ENCODE measurements at regions not wholly inside any gene's neighbourhood (a gene's known extent, or its start where the extent isn't known, plus 50 kb on each side); places are given as distances from the start of the nearest gene placed in this dataset.
A peak's percentile ranks its signal among the peaks of the same experiment; 100 is the strongest.

- TF ChIP-seq CTCF (IDR thresholded peaks at IDR 0.05; ENCODE audit: insufficient read depth, low read length, poor library complexity, severe bottlenecking): no peak
- Histone ChIP-seq H3K27me3 (ENCODE audit: control insufficient read depth, insufficient read depth, low read length) (no peaks in the 10 kb centered on the region), H3K36me3 (ENCODE audit: control insufficient read depth, insufficient read depth, low read length) (no peaks in the 10 kb centered on the region), H3K4me3 (ENCODE audit: low read depth, low read length) (no peak overlapping the region)
- no peak for DNase-seq (ENCODE audit: low read depth)
These were observed 160.8 kb upstream of the SEL1L start for GRCh38 chr14:81694419-81694818.

GRCh38 chr14:81709681-81710080, 176.0 kb upstream of the SEL1L start:
- Histone ChIP-seq H3K36me3 (ENCODE audit: control insufficient read depth, insufficient read depth, low read length) (no peaks in the 10 kb centered on the region), H3K4me3 (ENCODE audit: low read depth, low read length) (no peak overlapping the region), H3K27me3 (ENCODE audit: control insufficient read depth, insufficient read depth, low read length) (no peaks in the 10 kb centered on the region)
- TF ChIP-seq CTCF (IDR thresholded peaks at IDR 0.05; ENCODE audit: insufficient read depth, low read length, poor library complexity, severe bottlenecking): no peak
- no peak for DNase-seq (ENCODE audit: low read depth)

GRCh38 chr14:81710232-81710845, 176.7 kb upstream of the SEL1L start:
- H3K4me3 ChIP-seq (ENCODE audit: low read depth, low read length): no peak overlapping the region
- no peaks in the 10 kb centered on the region for H3K27me3 ChIP-seq (ENCODE audit: control insufficient read depth, insufficient read depth, low read length)
- peak; percentile 50 for TF ChIP-seq CTCF (IDR thresholded peaks at IDR 0.05; ENCODE audit: insufficient read depth, low read length, poor library complexity, severe bottlenecking)
- DNase-seq (ENCODE audit: low read depth): peak; percentile 1
- no peaks in the 10 kb centered on the region for H3K36me3 ChIP-seq (ENCODE audit: control insufficient read depth, insufficient read depth, low read length)

GRCh38 chr14:81715731-81716130, 182.1 kb upstream of the SEL1L start:
- no peaks in the 10 kb centered on the region for H3K27me3 ChIP-seq (ENCODE audit: control insufficient read depth, insufficient read depth, low read length)
- no peak for TF ChIP-seq CTCF (IDR thresholded peaks at IDR 0.05; ENCODE audit: insufficient read depth, low read length, poor library complexity, severe bottlenecking)
- no peak for DNase-seq (ENCODE audit: low read depth)
- no peaks in the 10 kb centered on the region for H3K36me3 ChIP-seq (ENCODE audit: control insufficient read depth, insufficient read depth, low read length)
- H3K4me3 ChIP-seq (ENCODE audit: low read depth, low read length): no peak overlapping the region

- no peaks in the 10 kb centered on the region for H3K27me3 ChIP-seq (ENCODE audit: control insufficient read depth, insufficient read depth, low read length)
- no peak for TF ChIP-seq CTCF (IDR thresholded peaks at IDR 0.05; ENCODE audit: insufficient read depth, low read length, poor library complexity, severe bottlenecking)
- DNase-seq (ENCODE audit: low read depth): no peak
- H3K36me3 ChIP-seq (ENCODE audit: control insufficient read depth, insufficient read depth, low read length): no peaks in the 10 kb centered on the region
- H3K4me3 ChIP-seq (ENCODE audit: low read depth, low read length): no peak overlapping the region
These were observed 183.3 kb upstream of the SEL1L start for GRCh38 chr14:81716953-81717352.

- DNase-seq (ENCODE audit: low read depth): no peak
- no peak for TF ChIP-seq CTCF (IDR thresholded peaks at IDR 0.05; ENCODE audit: insufficient read depth, low read length, poor library complexity, severe bottlenecking)
- H3K27me3 ChIP-seq (ENCODE audit: control insufficient read depth, insufficient read depth, low read length): no peaks in the 10 kb centered on the region
- H3K36me3 ChIP-seq (ENCODE audit: control insufficient read depth, insufficient read depth, low read length): no peaks in the 10 kb centered on the region
- H3K4me3 ChIP-seq (ENCODE audit: low read depth, low read length): no peak overlapping the region
These were observed 190.3 kb upstream of the SEL1L start for GRCh38 chr14:81723956-81724355.

All from kidney epithelial cell (primary cell).